ENCODE measurements at regions not wholly inside any gene's neighbourhood (a gene's known extent, or its start where the extent isn't known, plus 50 kb on each side); places are given as distances from the start of the nearest gene placed in this dataset.

DNA sequence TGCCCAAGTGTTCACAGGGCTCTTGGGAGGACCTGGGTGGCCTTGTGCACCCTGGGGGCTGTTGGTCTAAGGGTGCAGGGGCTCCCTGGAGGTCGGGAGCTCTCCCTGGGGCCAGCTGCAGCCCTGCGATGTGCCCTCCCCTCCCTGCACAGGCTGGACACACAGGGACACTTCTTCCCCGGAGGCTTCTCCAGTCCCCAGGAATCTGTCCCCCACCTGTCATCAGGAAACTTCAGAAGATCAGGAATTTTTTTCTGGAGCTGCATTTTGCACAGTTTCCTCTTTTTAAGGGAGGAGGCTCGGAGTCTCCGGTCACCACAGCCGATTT, 66.9 kb upstream of the BHLHE23 start:
- no peak for DNase-seq (ENCODE audit: low read depth, low spot score)
- no peak overlapping the region for H3K27ac ChIP-seq

DNA sequence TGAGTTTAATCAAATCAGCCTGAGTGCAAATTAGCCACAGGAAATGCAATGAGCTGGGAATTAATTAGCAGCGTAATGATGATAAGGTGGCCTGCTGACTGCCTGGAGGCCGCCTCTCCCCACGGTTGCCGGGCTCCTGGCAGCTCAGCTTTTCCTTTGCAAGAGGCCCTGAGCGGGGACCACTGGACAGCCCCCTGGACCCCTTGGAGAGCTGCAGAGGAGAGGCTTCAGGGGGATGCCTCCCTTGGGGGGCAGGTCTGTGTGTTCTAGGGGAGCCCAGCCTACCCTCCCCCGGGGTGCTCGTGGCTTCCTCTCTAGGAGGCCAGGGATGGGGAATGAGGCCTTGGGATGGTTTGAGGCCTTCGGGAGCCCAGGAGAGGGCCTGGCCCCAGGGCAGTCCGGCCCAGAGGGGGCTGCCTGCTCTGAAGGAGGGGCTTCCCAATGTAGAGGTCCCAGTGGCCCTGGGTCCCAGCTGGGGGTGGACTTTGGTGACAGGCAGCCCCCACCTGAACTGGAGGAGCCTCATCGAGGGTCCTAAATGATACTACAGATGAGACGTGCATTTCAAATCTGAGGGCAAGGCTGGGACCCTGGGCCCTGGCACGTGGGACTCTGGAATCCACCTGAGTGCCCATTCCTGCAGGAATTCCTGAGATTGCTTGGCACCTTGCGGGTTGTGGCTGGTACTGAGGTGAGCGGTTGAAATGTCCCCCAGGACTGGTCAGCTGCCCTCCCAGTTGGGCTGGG, 66.4 kb upstream of the BHLHE23 start:
- H3K27ac ChIP-seq, result no peak overlapping the region
- DNase-seq (ENCODE audit: low read depth, low spot score), result no peak

- no peak overlapping the region for H3K27ac ChIP-seq
- no peak for DNase-seq (ENCODE audit: low read depth, low spot score)
Measured at GRCh38 chr20:63072231-63072791, 65.5 kb upstream of the BHLHE23 start.

DNA sequence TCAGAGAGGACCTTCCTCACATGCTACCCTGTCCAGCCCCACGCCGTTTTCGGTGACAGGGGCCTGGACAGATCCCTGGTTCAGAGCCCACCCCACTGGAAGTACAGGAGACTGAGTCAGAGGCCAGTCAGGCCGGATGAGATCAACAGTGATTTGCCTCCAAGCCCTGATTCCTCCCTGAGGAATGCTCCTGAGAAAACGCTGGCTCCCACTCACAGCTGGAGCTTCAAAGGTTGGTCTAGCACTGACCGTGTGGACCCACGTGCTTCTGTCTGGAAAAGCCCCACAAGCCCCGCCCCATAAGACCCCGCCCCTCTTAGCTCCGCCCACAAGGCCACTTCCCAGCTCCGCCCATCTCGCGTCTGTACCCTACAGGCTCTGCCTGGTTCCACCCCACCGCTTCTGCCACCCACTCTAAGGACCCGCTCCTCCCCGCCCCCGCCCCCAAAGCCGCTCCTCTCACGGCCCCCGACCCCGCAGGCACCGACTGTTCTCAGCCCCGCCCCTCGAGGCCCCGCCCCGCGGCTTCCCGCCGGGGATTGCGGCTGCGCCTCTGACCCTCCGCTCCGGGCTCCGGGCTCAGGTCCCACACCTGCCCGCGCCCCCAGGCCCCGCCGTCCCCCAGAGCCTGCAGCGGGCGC, 64.9 kb upstream of the BHLHE23 start:
- no peak for DNase-seq (ENCODE audit: low read depth, low spot score)

GRCh38 chr20:63070771-63071540, 64.2 kb upstream of the BHLHE23 start:
- no peak for DNase-seq (ENCODE audit: low read depth, low spot score)
- H3K27ac ChIP-seq, result no peak overlapping the region

More for the DNA sequence above, 64.9 kb upstream of the BHLHE23 start:
- H3K27ac ChIP-seq, result no peak overlapping the region

GRCh38 chr20:63070301-63070625, 63.5 kb upstream of the BHLHE23 start:
- H3K27ac ChIP-seq, result no peak overlapping the region
- DNase-seq (ENCODE audit: low read depth, low spot score), result no peak

GRCh38 chr20:63068711-63069367, 62.1 kb upstream of the BHLHE23 start:
- H3K27ac ChIP-seq, result no peak overlapping the region

GRCh38 chr20:63067721-63068560, 61.2 kb upstream of the BHLHE23 start:
- no peak overlapping the region for H3K27ac ChIP-seq
- DNase-seq (ENCODE audit: low read depth, low spot score), result no peak

More at GRCh38 chr20:63068711-63069367, 62.1 kb upstream of the BHLHE23 start:
- no peak for DNase-seq (ENCODE audit: low read depth, low spot score)

- no peak for DNase-seq (ENCODE audit: low read depth, low spot score)
- H3K27ac ChIP-seq, result no peak overlapping the region
Measured at GRCh38 chr20:63067266-63067635, 60.5 kb upstream of the BHLHE23 start.

DNA sequence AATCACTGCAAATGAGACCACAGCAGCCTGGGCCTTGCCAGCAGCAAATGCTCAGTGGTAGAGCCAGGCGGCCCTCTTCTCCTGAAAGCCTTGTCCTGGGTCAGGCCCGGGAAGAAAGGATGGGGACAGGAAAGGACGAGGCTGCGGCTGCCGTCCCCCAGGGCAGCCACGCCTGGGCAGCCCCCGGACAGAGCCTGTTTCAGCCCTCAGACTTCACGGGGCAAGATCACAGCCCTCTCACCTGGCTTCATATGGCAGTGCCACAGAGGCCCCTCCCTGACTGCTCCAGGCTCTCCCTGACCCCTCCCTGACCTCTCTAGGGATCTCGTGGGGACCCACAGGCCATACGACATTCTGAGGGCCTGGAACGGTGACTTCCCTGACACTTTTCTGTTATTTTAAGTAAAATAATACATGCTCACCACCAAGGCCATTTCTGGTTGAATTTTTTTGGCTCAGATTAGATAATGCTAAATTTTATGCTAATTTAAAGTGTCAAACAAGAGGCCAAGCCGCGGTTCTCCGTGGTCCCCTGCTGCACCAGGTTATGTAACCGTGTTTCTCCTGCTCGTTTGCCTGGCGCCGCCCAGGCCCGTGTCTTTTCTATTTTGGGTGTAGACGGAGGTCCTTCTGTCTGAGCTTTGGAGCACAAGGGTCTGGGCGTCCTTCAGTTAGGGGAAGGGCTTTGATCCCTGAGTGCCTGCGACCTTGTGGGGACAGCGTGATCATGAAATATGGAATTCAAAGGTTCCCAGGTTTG, 59.9 kb upstream of the BHLHE23 start:
- DNase-seq (ENCODE audit: low read depth, low spot score), result no peak
- H3K27ac ChIP-seq, result no peak overlapping the region

DNA sequence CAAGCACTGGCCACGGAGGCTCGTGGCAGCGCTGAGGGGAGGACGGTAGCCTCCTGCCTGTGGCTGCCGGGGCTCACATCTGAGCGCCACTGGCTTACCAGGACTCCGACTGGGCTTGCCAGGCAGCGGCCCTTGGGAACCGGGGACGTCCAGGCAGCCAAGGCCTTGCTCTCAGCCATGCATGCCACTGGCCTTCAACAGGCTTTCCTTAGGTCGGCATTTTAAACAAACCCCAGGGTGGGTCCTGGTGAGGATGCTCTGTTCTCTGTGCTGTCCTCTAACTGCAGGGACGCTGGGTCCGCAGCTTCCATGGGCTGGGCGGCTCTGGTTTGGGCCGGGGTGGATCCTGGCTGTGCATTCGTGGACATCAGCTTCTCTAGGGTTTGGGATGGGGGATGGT, 59.1 kb upstream of the BHLHE23 start:
- no peak for DNase-seq (ENCODE audit: low read depth, low spot score)
- no peak overlapping the region for H3K27ac ChIP-seq

GRCh38 chr20:63064745-63065711, 58.3 kb upstream of the BHLHE23 start:
- H3K27ac ChIP-seq, result no peak overlapping the region
- DNase-seq (ENCODE audit: low read depth, low spot score), result no peak

DNA sequence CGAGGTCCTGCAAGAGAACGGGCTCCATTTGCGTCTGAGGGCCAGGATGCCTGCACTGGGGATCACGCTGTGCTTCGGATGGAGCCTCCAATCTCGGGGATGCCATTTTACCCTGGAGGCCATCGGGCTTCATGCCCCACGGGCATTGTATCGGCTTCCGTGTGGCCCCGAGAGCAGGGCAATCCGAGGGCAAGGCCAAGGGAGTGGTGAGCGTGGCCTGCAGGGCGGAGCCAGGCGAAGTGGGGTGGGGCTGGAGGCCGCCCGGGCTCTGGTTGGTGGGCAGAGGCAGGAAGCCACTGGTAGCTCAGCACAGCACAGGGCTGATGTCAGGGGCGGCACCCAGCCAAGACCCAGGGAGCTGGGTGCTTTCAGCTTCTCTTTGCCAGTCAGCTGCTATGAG, 57.5 kb upstream of the BHLHE23 start:
- H3K27ac ChIP-seq, result no peak overlapping the region
- no peak for DNase-seq (ENCODE audit: low read depth, low spot score)

DNA sequence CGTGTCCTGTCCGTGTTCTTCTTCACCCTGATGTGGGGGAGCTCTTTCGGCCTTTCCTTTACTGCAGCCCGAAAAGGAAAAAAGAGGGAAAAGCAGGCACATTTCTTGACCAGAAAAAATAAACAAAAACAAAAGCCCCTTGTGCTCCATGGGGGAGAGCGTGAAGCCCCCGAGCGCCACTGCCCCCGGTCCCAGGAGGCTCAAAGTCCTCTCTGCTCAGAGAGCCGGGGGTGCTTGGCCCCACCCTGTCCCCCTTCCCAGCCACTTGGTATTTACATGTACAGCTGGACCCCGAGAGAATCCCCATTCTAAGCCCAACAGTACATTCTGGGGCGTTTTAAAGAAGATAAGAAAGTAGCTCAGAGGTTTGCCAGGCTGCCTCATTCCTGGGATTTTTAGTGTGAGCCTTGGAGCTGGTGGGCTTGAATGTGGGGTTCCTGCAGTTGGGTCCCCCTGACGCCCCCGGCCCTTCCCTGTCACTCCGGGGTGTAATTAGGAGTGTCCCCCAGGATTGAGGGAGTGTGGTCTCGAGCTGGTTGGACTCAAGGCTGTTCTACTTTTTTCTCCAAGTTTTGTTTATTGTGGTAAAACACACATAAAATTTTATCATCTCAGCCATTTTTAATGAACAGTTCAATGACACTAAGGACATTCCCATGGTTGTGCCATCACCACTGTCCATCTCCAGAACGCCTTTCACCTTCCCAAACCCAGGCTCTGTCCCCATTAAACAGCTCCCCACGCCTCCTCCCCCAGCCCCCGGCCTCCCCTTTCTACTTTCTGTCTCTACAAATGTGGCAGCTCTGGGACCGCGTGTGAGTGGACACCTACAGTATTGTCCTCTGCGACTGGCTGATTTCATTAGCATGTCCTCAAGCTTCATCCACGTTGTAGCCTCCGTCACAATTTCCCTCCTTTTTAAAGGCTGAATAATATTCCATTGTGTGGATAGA, 55.7 kb upstream of the BHLHE23 start:
- H3K27ac ChIP-seq, result no peak overlapping the region
- no peak for DNase-seq (ENCODE audit: low read depth, low spot score)

DNA sequence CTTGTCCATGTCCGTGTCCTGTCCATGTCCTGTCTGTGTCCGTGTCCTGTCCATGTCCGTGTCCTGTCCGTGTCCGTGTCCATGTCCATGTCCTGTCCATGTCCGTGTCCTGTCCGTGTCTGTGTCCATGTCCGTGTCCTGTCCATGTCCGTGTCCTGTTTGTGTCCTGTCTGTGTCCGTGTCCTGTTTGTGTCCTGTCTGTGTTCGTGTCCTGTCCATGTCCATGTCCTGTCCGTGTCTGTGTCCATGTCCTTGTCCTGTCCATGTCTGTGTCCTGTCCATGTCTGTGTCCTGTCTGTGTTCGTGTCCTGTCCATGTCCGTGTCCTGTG, 55.0 kb upstream of the BHLHE23 start:
- no peak overlapping the region for H3K27ac ChIP-seq
- no peak for DNase-seq (ENCODE audit: low read depth, low spot score)

GRCh38 chr20:63061051-63061770, 54.4 kb upstream of the BHLHE23 start:
- DNase-seq (ENCODE audit: low read depth, low spot score), result no peak
- H3K27ac ChIP-seq, result no peak overlapping the region
